GM18907 (cell line): ENCODE measurements at regions not wholly inside any gene's neighbourhood (a gene's known extent, or its start where the extent isn't known, plus 50 kb on each side); places are given as distances from the start of the nearest gene placed in this dataset.
"Not testable (repeated sequence)": the region's sequence is repeated elsewhere in the genome, so short reads cannot be mapped to it uniquely, and the experiment has no call there.

Experiments
- ATAC-seq: cut with Tn5 transposase; IDR thresholded peaks from one replicate; pipeline ENCODE4 v1.9.1; 2021; ENCODE audit warnings: mild to moderate bottlenecking, moderate library complexity; ENCODE audit not compliant: unreplicated experiment

- no peak for ATAC-seq
These were observed 1015.6 kb downstream of the KCNMA1 start for GRCh38 chr10:76621886-76622620.

DNA sequence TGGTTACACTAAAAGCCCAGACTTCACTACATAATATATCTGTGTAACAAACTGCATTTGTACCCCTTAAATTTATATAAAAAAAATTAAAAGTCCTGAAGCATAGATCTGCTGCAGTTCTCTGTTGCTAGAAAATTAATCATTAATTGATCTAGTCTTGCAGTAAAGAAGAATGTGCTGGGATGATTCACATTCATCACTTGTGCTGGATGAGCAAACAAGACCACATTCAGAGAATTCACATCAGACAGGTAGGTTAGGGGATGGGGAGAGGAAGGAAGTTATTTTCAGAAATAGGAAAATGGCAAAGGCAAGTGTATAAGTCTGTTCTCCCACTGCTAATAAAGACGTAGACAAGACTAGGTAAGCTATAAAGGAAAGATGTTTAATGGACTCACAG lies 1019.0 kb downstream of the KCNMA1 start:
- no peak for ATAC-seq

- ATAC-seq = no peak
These were observed 1019.4 kb downstream of the KCNMA1 start for GRCh38 chr10:76618171-76618570.

DNA sequence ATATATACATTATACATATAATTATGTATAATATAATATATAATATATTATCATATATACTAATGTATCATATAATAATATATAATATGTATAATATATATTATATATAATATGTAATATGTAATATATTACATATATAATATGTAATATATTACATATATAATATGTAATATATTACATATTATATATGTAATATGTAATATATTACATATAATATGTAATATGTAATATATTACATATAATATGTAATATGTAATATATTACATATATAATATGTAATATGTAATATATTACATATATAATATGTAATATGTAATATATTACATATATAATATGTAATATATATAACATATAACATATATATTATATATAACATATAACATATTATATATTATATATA lies 1020.9 kb downstream of the KCNMA1 start:
- ATAC-seq = not testable (repeated sequence)

DNA sequence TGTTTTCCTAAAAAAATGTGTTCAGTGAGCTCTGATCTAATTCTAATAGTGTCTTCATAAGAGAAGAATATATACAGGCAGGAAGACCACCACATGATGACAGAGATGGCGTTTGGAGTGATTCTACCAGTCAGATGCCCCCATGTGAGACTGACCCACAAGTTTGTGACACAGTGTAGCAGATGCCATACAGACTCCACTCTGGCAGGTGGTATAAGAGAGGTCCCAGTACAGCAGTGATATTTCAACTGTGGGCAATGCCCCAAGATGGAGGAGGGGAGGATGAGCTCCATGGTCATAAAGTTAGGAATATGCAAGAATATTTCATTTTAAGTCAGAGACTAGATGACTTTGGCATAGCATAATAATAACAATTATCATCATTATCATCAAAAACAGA lies 1022.6 kb downstream of the KCNMA1 start:
- no peak for ATAC-seq
